HG03469 (cell line): ENCODE measurements at regions not wholly inside any gene's neighbourhood (a gene's known extent, or its start where the extent isn't known, plus 50 kb on each side); places are given as distances from the start of the nearest gene placed in this dataset.
"Not testable (repeated sequence)": the region's sequence is repeated elsewhere in the genome, so short reads cannot be mapped to it uniquely, and the experiment has no call there.

ENCODE experiments used
- ATAC-seq: cut with Tn5 transposase; IDR thresholded peaks from one replicate; pipeline ENCODE4 v1.9.1; 2021; ENCODE audit warnings: mild to moderate bottlenecking, moderate library complexity, moderate number of reproducible peaks; ENCODE audit not compliant: unreplicated experiment

- no peak for ATAC-seq
These were observed 96.8 kb upstream of the DOCK9 start for GRCh38 chr13:99074693-99075092.

- peak; percentile 76 for ATAC-seq
These were observed 97.7 kb upstream of the DOCK9 start for GRCh38 chr13:99075268-99076191.

DNA sequence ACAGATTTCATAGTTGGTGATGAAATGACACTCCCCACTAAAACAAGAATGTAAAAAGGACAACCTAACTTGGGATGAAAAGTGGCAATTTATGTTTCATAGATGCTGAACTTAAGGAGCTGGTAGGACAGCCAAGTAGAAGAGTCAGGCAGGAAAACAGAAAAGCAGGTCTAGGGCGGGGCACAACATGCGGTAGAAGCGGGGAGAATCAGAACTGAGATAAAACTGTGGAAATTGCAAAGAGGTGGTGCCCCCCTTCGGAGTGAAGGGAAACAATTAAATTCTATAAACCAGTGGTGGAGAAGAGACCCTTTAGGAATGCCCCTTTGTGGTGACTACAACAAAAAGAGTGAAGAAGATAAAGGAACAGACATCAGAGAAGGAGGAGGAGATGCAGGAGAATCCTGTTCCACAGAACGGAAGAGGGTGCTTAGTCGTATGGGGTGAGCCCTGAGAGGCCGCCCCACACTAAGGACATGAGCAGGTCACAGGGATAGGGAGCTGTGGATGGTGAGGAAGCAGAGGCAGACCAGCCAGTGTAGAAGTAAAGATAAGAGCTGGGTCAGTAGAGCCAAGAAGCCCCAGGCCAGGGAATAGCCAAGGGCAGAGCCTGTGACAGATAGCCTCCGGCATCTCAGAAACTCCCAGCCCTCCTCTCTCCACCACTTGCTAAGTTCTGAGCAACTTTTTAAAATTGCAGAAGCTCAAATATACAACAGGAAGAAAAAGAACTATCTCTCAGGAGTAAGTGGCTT is 100.3 kb upstream of the DOCK9 start:
- no peak for ATAC-seq

GRCh38 chr13:99080131-99080530 is 102.3 kb upstream of the DOCK9 start:
- no peak for ATAC-seq

- no peak for ATAC-seq
These were observed 106.1 kb upstream of the DOCK9 start for GRCh38 chr13:99083981-99084380.

DNA sequence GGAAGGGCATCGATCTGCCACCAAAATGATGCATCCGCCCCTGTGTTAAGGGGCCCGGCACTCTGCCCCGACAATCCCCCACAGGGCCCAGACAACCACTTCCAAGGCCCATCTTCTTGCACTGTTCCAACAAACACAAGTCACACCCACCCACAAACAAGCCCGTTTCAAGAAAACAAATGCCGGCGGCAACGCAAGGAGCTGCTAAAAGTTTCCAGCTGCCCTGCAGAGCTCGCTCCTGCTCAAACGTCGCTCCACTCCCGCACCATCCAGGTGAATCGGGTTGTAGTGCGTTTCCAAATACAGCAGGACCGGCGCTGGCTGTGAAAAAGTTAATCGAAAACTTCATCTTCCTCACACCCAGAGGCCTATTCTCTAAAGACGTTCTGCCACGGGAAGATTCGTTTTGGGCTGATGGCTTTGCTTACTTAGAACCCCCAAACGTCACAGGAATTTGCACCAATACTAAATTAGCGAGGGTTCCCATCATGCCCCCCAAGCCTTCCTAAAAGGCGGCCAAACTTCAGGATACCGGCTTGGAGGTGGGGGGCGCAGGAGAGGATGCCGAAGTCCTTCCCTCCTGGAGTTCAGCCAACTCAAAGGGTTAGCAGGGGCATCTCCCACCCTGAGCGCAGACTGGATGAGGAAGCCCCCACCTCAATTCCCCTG is 107.4 kb upstream of the DOCK9 start:
- ATAC-seq: no peak

DNA sequence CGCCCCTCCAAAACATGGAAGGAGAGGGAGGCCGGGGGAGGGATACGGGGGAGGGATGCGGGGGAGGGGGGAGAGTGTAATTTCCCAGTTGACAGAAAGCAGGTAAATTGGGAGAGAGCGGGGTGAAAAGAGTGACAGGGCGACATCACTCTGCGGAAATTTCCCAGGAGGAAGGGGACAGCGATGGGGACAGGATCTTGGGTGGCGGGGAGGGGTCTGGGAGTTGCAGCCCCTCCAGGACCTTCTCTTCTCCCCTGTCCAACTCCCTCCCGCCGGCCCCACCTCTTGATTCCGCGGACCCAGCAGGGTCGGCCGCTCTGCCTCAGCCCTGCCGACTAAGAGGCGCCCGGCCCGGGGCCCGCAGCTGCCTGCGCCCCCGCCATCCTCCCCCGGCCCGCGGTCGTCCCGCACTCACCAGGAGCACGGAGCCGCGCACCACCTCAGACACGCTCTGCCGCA is 108.0 kb upstream of the DOCK9 start:
- ATAC-seq: no peak

GRCh38 chr13:99086267-99087097 is 108.6 kb upstream of the DOCK9 start:
- peak; percentile 23 for ATAC-seq

- peak; percentile 66 for ATAC-seq
These were observed 109.5 kb upstream of the DOCK9 start for GRCh38 chr13:99087098-99087953.

DNA sequence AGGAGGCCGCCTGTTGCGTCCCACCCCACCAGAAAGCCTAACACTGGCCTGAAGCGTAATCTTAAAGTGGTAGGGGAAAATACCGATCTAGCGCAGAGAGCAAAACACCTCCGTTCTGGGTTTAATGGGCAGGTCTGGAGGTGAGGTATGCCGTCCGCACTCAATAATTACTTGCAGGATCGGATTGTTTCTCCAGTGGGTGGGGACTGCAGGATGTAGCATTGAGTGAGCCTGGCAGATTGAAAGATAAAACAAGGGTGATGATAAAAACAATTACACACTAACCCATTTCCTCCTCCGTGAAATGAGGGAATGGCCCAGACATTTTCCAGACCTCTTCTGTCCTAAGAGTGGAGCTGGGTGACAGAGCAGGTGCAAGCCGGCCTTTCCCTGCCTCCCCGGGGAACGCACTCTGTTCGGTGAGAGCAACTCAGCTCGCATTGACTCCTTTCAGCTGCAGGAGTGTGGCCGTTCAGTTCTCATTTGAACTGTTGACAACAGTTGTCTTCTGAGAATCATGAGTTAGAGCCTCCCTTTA is 110.2 kb upstream of the DOCK9 start:
- ATAC-seq: peak; percentile 10

DNA sequence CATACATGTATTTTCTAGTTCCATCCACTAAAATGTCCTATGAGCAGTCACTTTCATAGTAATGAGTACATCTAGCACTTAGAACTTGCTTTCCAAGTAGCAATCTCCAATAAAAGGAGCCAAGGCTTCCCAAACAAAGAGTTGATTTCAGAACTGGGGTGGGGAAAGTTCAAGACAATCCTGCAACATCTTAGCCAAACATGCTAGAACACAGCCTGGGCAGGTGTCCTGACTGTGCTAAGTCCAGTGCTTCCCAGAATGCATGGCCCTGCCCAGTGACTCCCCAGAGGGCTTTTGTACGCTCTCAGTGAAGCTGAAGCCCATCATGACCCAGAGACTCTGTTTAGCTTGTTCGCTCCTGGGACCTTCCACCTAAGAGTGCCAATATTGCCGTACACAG is 106.7 kb upstream of the UBAC2 start:
- ATAC-seq: no peak

GRCh38 chr13:99101831-99102230 is 98.8 kb upstream of the UBAC2 start:
- ATAC-seq: not testable (repeated sequence)

DNA sequence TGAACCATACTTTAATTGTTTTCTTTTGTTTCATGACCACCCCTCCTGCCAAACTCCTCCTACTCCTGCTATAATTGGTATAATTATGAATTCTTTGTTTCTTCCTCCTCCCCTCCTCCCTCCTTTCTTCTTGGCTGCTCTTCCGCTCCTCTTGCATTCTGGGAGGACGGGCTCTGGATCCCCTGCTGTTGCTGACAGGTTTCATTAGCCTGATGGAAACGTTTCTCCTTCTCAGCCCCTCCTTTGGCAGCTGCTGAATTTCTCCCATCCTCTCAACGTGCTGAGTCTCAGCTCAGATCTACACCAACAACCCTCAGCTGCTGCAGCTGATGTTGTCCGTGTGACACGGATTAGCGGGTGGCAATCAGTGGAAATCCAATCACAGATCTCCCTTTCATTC is 97.1 kb upstream of the UBAC2 start:
- no peak for ATAC-seq

DNA sequence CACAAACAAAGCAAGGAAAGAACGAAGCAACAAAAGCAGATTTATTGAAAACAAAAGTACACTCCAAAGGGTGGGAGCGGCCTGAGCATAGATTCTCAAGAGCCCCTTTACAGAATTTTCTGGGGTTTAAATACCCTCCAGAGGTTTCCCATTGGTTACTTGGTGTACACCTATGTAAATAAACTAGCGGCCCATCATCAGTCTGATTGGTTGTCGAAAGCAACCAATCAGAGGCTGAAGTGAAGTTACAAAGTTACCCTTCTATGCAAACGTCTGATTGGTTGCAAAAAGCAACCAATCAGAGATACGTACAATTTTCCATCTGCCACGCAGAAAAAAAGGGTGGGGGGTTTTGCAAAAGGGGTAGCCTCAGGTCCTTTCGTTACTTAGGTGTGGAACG is 96.3 kb upstream of the UBAC2 start:
- no peak for ATAC-seq

- ATAC-seq: no peak
These were observed 95.5 kb upstream of the UBAC2 start for GRCh38 chr13:99105160-99105559.

DNA sequence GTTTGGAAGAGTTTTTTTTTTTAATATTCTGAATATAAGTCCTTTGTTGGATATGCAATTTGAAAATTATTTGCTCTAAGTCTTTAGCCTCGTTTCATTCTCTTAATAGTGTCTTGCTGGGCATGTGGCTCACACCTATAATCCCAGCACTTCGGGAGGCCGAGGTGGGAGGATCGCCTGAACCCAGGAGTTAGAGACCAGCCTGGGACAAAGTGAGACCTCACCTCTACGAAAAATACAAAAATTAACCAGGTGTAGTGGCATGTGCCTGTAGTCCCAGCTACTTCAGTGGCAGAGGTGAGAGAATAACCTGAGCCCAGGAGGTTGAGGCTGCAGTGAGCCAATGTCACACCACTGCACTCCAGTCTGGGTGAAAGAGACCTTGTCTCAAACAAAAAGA is 87.3 kb upstream of the UBAC2 start:
- no peak for ATAC-seq

- no peak for ATAC-seq
These were observed 82.5 kb upstream of the UBAC2 start for GRCh38 chr13:99118179-99118578.

- ATAC-seq: no peak
These were observed 81.0 kb upstream of the UBAC2 start for GRCh38 chr13:99119656-99120055.

DNA sequence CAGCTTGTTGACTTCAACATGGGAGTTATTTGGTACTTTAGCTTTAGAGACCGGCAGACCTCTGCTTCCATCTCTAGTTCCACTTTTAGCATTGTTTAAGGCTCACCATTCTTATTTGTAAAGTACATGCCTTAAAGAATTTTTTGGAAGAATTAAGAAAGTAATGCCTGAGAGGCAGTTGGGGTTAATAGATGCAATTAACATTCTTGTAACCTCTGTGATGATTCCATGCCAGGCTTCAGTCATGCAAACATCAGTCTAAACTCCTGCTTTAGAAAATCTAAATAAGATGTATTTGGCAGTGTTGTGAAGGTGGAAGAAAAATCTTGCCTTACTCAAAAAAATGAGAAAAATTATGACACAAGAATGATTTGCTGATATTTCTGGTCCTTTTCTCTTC is 79.9 kb upstream of the UBAC2 start:
- ATAC-seq: no peak
